ENCODE measurements at regions not wholly inside any gene's neighbourhood (a gene's known extent, or its start where the extent isn't known, plus 50 kb on each side); places are given as distances from the start of the nearest gene placed in this dataset.

- Histone ChIP-seq H3K9me3 (ENCODE audit: low read depth, low read length, poor library complexity, severe bottlenecking) (no peaks in the 10 kb centered on the region), H3K4me3 (ENCODE audit: low read depth, low read length, poor library complexity, severe bottlenecking) (no peak overlapping the region), H3K27ac (ENCODE audit: low read depth, low read length, poor library complexity, severe bottlenecking) (no peak overlapping the region), H3K27me3 (replicated peaks; ENCODE audit: insufficient read depth, low read depth, low read length, poor library complexity) (no peaks in the 10 kb centered on the region), H3K4me1 (ENCODE audit: insufficient read depth, low read length, poor library complexity, severe bottlenecking) (peaks cover 5% of the 10 kb centered on the region), H3K36me3 (ENCODE audit: insufficient read depth, low read length, poor library complexity, severe bottlenecking) (no peaks in the 10 kb centered on the region)
- ChIA-PET POLR2A (ENCODE audit: low non-redundant PET) (no interaction called here), CTCF (no interaction called here)
- intact Hi-C loops (cut with micrococcal nuclease; ENCODE audit: unreplicated experiment) = no loop called here
- DNase-seq (ENCODE audit: low spot score) = no peak
- no TSS peak for BruUV-seq (replicated peaks)
- TF ChIP-seq, protein P1, sequence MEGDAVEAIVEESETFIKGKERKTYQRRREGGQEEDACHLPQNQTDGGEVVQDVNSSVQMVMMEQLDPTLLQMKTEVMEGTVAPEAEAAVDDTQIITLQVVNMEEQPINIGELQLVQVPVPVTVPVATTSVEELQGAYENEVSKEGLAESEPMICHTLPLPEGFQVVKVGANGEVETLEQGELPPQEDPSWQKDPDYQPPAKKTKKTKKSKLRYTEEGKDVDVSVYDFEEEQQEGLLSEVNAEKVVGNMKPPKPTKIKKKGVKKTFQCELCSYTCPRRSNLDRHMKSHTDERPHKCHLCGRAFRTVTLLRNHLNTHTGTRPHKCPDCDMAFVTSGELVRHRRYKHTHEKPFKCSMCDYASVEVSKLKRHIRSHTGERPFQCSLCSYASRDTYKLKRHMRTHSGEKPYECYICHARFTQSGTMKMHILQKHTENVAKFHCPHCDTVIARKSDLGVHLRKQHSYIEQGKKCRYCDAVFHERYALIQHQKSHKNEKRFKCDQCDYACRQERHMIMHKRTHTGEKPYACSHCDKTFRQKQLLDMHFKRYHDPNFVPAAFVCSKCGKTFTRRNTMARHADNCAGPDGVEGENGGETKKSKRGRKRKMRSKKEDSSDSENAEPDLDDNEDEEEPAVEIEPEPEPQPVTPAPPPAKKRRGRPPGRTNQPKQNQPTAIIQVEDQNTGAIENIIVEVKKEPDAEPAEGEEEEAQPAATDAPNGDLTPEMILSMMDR (conservative IDR thresholded peaks at IDR 0.05; ENCODE audit: low read depth, low read length) = no peak
- TF ChIP-seq EZH2 (IDR thresholded peaks at IDR 0.05; ENCODE audit: borderline replicate concordance, low read depth, low read length, poor library complexity, severe bottlenecking) = no peak
Observed at GRCh38 chr7:15920953-15921352, 234.5 kb upstream of the MEOX2 start.

DNA sequence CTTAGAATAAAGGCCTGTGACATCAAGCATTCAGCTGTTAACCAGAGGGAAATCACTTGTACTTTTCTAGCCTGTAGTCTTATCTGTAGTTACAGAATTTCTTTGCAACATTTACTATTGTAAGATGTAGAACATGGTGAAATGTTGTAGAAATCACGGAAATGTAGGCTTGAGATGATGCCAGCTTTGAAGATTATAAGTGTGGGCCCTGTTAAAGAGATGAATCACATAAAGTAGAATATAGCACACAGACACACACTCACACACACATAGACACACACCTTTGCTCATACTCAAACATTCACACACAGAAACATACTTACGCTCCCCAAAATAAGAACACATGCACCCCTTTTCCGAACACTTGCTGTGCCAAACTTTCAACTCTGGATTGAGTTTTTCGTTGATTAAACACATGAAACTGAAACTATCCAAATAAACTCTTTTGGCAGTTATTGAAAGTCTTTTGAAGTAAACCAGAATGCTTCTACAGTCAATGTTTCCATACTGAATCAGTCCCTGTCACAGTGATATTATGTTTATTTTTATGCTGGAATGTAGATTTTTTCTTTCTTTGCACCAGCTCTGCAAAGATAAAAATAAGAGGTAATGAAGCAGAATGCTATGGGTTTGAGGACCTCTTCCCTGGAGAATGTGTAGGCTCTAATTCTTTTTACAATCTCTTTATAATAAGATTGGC, 230.3 kb upstream of the MEOX2 start:
- CTCF ChIA-PET = no interaction called here
- Histone ChIP-seq H3K27me3 (replicated peaks; ENCODE audit: insufficient read depth, low read depth, low read length, poor library complexity) (no peaks in the 10 kb centered on the region), H3K4me3 (ENCODE audit: low read depth, low read length, poor library complexity, severe bottlenecking) (no peak overlapping the region), H3K27ac (ENCODE audit: low read depth, low read length, poor library complexity, severe bottlenecking) (peak overlapping the region; percentile 15), H3K36me3 (ENCODE audit: insufficient read depth, low read length, poor library complexity, severe bottlenecking) (no peaks in the 10 kb centered on the region), H3K4me1 (ENCODE audit: insufficient read depth, low read length, poor library complexity, severe bottlenecking) (peaks cover 5% of the 10 kb centered on the region), H3K9me3 (ENCODE audit: low read depth, low read length, poor library complexity, severe bottlenecking) (no peaks in the 10 kb centered on the region)
- no peak for TF ChIP-seq EZH2 (IDR thresholded peaks at IDR 0.05; ENCODE audit: borderline replicate concordance, low read depth, low read length, poor library complexity, severe bottlenecking)
- TF ChIP-seq, protein P1 (conservative IDR thresholded peaks at IDR 0.05; ENCODE audit: low read depth, low read length) = no peak
- intact Hi-C loops (cut with micrococcal nuclease; ENCODE audit: unreplicated experiment) = no loop called here
- DNase-seq (ENCODE audit: low spot score) = no peak
- no TSS peak for BruUV-seq (replicated peaks)
- POLR2A ChIA-PET (ENCODE audit: low non-redundant PET) = interaction anchor here (0.6 kb wide), 1 partner anchor 160 kb away, joined by 4 read pairs; no protein-coding TSS in a partner anchor

DNA sequence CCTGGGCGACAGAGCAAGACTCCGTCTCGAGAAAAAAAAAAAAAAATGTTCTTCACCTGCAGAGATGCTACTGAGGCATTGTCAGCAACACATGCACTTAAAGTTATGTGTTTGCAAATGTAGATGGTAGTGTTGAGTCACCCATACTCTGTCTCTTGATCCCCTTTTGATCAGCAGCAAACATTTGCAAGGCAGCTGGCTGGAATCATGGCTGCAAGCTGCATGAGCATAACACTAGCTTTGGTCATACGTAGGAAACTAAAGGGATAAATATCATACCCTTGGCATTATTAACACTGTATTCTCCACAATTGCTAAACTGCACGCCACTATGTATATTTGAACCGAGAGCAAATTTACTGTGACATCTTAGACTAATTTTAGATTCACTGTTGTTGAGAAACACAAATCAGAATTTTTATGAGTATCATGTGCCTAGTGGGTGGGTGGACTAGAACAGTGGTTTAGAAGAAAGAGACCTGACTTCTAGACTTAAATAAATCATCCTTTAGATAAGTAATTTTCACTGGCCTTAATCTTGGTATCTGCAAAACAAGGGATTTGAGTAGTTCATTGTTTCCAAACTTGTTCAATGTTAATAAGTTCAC, 229.3 kb upstream of the MEOX2 start:
- Histone ChIP-seq H3K9me3 (ENCODE audit: low read depth, low read length, poor library complexity, severe bottlenecking) (no peaks in the 10 kb centered on the region), H3K4me1 (ENCODE audit: insufficient read depth, low read length, poor library complexity, severe bottlenecking) (peaks cover 5% of the 10 kb centered on the region), H3K36me3 (ENCODE audit: insufficient read depth, low read length, poor library complexity, severe bottlenecking) (no peaks in the 10 kb centered on the region), H3K4me3 (ENCODE audit: low read depth, low read length, poor library complexity, severe bottlenecking) (no peak overlapping the region), H3K27ac (ENCODE audit: low read depth, low read length, poor library complexity, severe bottlenecking) (no peak overlapping the region), H3K27me3 (replicated peaks; ENCODE audit: insufficient read depth, low read depth, low read length, poor library complexity) (no peaks in the 10 kb centered on the region)
- BruUV-seq (replicated peaks) = no TSS peak
- POLR2A ChIA-PET (ENCODE audit: low non-redundant PET) = interaction anchor here (0.6 kb wide), 1 partner anchor 159 kb away, joined by 4 read pairs; no protein-coding TSS in a partner anchor
- intact Hi-C loops (cut with micrococcal nuclease; ENCODE audit: unreplicated experiment) = no loop called here
- TF ChIP-seq EZH2 (IDR thresholded peaks at IDR 0.05; ENCODE audit: borderline replicate concordance, low read depth, low read length, poor library complexity, severe bottlenecking) = no peak
- TF ChIP-seq, protein P1 (conservative IDR thresholded peaks at IDR 0.05; ENCODE audit: low read depth, low read length) = no peak
- no peak for DNase-seq (ENCODE audit: low spot score)
- CTCF ChIA-PET = no interaction called here

Data from A673 (cell line).